NCI-H2227 treated with DMSO at 0.1 percent for 48 hours (cell line): ENCODE measurements at regions not wholly inside any gene's neighbourhood (a gene's known extent, or its start where the extent isn't known, plus 50 kb on each side); places are given as distances from the start of the nearest gene placed in this dataset.

Experiments used
- DNase-seq: peaks from one replicate; lab custom pipeline; 2025; lab: John Stamatoyannopoulos, UW

DNA sequence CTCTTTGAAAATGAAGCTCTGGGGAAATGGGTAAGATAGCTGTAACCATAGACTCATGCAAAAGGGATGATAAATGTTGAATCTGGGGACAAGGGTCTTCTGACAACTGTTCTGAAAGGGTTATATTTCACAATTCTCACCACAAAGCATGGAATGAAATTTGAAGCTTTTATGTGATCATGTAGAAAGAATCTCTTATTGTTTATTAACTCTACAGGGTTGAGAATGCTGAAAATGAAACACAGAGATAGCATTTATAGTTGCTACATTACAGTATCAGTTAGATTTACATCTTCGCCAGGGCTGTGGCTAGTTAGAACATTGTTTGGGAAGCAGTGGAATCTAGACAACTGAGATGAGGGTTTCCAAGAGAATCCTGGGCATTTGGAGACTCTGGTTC lies 97.4 kb upstream of the LHCGR start:
- no peak for DNase-seq

DNA sequence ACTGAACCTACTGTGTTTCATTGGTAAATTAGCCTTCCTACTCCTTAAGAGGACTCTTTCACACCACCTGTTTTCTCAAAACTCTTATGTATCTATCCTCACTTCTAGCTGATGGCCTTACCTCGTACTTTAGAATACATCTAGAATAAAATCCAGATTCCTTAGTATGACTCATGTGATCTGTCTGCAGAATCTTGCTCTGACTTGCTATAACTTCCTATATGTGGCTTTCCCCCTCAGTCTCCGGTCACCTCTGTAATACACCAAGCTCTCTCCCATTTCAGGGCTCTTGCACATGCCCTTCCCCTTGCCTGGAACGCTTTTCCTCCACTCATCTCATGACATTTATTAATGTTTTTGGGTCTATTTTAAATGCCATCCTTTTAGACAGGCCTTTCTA lies 95.6 kb upstream of the LHCGR start:
- DNase-seq, result no peak

DNA sequence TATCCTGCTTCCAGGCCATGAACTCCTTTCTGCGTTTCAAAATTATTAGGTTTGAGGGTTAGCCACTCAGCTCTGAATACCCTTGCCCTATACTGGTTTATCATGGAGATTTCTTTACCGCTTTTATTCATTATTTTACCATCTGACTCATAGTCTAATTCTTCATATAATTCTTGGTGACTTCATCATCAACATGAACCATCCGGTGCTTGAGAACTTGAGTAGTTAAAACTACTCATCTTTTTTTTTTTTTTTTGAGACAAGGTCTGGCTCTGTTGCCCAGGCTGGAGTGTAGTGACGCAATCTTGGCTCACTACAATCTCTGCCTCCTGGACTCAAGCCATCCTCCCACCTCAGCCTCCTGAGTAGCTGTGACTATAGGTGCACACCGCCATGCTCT lies 94.2 kb upstream of the LHCGR start:
- no peak for DNase-seq

DNA sequence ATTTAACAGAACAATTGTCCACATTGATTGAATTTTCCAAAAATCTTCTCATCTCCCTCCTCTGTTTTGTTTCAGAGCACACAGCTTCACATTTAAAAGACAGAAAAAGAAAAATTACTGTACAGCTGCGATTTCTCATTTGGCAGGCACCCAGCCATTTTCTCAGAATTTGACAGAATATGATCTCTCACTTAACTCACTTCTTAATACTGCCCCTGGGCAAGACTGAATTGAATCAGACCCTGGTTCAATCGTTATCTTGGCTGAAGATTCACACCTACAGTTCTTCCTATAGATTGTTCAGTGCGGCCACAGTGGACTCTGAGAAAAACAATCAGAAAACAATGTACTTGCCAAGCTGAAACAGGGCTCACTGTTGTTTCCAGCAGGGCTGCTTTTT lies 90.2 kb upstream of the LHCGR start:
- no peak for DNase-seq

DNA sequence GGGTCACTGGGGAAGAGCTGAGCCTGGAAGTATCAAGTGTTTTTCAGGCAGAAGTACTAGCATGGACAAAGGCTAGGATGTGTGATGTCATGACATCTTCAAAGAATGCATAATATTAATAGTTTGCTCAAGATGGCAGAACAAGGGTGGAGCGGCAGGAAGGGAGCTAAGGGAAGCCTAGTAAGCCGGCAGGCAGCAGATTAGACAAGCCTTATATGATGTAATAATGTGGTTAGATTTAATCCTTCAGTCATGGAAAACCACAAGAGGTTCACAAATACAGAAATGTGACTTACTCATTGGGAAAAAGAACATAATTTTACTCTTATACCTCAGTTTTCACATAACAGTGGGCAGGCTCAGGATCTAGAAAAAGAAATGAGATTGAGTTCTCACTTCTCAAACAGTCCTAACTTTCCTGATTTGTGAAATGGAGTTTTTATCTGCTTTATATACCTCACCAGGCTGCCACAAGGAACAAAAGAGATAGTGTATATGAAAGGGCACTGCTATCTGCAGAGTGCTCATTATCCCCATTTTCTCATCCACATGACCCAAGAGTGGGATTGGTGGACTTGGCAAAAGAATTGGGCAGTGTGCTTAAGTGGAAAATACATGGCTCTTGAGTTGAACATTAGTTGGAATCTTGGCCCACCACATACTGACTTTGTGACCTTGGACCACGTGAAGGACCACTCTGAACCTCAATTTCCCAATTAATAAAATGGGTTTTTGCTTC lies 89.1 kb upstream of the LHCGR start:
- DNase-seq, result peak; percentile 21

DNA sequence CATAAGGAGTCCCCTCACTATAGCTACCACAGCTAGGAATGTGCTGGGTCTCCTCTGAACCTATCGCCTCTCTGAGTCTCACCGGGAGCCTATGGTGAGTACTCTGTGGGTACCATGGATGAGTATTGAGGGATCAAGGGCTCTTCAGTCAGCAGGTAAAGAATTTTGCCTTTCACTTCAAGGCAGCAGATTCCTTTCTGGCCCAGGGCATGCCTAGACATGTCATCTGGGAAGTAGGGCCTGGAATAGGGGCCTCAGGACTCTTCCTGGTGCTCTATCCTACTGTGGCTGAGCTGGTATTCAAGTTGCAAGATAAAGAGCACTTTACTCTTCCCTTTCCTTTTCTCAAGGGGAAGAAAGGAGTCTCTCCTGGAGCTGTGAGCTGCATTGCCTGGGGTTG lies 85.6 kb upstream of the LHCGR start:
- no peak for DNase-seq

DNA sequence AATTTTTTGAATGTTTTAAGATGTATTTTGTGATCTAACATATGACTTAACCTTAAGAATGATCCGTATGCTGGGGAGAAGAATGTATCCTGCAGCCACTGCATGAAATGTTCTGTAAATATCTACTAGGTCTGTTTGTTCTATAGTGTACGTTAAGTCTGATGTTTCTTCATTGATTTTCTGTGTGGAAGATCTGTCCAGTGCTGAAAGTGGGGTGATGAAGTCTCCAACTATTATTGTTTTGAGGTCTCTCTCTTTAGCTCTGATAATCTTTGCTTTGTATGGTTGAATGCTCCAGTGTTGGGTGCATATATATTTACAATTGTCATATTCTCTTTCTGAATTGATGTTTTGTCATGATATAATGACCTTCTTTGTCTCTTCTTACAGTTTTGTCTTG lies 82.5 kb upstream of the LHCGR start:
- DNase-seq, result no peak

DNA sequence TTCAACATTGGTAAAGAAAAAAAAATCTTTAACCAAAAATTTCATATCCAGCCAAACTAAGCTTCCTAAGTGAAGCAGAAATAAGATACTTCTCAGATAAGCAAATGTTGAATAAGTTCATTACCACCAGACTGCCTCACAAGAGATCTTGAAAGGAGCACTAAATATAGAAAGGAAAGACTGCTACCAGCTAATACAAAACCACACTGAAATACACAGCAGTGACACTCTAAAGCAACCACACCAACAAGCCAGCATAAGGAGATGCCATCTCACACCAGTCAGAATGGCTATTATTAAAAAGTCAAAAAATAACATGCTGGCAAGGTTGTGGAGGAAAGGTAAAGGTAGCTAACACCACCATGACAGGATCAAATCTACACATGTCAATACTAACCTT lies 74.0 kb upstream of the LHCGR start:
- no peak for DNase-seq

DNA sequence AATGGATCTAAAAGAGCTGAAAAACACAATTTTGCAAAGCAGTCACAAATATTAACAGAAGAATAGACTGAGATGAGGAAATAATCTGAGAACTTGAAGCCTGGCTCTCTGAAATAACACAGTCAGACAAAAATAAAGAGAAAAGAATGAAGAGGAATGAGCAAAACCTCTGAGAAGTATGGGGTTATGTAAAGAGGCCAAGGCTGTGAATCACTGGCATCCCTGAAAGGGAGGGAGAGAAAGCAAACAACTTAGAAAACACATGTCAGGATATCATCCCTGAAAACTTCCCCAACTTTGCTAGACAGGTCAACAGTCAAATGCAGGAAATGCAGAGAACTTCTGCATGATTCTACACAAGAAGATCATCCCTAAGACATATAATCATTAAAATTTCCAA lies 73.5 kb upstream of the LHCGR start:
- no peak for DNase-seq

DNA sequence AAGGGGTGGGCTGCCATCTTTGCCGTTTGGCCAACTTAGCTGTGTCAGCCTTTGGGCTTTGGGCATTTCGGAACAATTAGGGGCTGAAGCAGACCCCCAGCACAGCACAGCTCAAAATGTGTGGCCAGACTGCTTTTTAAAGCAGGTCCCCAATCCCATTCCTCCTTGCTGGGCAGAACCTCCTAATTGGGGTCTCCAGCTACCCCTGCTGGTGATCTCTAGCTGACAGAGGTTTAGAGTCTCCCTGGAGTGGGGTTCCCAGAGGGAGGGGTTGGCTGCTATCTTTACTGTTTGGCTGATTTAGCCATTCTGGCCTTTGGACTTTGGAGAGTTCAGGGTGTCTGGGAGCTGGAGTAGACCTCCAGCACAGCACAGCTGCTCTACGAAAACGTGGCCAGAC lies 71.5 kb upstream of the LHCGR start:
- no peak for DNase-seq

DNA sequence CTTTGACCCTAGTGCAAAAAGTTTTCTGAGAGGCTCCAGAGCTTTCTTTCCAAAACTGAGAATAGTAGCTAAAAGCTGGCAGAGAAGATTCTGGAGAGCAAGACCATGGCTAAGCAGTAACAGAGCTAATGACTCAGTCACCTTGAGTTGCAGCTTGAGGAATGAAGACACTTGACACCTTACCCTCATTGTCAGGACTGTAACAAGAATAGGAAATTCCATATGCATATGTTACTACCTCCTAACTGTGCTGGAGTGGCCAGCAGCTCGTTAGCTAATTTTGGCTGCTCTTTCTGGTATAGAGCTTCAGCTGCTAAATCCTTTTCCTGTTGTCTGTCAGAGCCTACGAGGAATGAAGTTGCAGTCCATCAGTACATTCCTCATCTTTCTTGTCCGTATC lies 68.6 kb upstream of the LHCGR start:
- DNase-seq, result no peak

DNA sequence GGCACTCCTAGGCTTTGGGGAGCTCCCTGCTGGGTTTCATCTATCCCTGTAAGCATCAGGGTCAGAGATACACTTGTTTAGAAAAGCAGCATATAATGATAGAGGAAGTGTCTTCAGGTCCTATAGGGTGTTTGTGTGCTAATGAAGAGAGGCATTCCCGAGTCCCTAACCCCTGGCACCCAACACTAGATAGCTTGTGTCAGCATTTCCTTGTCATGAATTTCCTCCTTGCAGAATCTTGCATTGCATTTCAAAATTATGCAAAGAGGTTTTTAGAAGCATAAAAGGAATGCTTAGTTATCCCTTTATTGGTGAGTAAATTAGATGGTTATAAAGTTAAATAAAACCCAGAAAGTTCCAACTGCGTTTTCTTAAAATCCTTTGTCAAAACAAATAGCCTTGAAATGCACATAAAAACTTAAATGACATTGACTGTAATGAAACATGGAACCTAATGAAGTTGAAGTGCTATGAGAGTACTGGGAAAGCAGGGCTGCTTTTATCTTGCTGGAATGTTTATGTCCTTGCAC lies 63.7 kb upstream of the LHCGR start:
- DNase-seq, result no peak

DNA sequence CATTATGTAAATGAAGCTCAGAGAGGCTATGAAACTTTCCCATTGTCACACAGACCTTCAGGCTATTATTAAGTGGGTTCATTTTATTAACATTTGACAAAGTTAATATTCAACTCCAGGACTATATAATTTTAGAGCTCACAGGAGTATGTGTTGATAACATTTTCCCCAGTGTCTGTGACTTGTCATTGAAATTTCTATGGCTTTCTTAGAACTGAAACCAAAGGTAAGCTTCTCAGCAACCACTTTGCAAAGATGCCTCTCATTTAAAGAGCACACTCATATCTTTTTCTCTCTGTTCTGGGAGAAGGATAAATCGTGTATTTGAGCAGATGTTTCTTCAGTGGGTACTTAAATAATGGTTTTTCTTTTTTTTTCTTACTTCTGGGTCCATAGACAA lies 61.8 kb upstream of the LHCGR start:
- no peak for DNase-seq

DNA sequence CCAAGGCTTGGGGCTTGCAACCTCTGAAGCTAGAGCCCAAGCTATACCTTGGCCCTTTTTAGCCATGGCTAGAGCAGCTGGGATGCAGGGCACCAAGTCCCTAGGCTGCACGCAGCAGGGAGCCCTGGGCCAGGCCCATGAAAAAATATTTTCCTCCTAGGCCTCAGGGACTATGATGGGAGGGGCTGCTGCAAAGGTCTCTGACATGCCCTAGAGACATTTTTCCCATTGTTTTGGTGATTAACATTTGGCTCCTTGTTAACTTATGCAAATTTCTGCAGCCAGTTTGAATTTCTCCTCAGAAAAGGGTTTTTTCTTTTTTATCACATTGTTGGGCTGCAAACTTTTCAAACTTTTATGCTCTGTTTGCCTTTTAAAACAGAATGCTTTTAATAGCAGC lies 56.9 kb upstream of the LHCGR start:
- DNase-seq, result no peak

DNA sequence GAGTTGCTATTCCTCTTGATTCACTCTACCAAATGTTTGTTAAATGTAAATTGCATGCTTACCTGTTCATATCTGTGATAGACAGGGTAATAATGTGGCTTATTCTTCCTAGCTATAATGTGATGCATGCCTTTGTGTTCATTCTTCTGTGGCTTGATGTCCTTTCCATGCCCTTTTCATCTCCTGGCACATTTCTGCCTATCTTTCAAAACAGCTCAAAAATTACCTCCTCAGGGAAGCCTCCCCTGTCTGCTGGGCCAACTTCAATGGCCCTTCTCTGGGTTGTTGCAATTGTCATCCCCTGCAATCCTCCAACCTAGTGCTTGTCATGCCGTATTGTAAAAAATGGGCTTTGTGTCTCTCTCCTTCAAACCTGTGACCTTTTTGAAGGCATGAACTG lies 52.8 kb upstream of the LHCGR start:
- no peak for DNase-seq
